ENCODE measurements at regions not wholly inside any gene's neighbourhood (a gene's known extent, or its start where the extent isn't known, plus 50 kb on each side); places are given as distances from the start of the nearest gene placed in this dataset.

- H3K9me3 ChIP-seq: no peaks in the 10 kb centered on the region
- intact Hi-C loops (cut with DNase I, micrococcal nuclease): no loop called here
- H3K4me3 ChIP-seq: no peak overlapping the region
- no peak for TF ChIP-seq CTCF (IDR thresholded peaks at IDR 0.05)
- no peaks in the 10 kb centered on the region for H3K4me1 ChIP-seq (ENCODE audit: low read depth)
- ATAC-seq (no peak), DNase-seq (no peak)
- no peaks in the 10 kb centered on the region for H3K36me3 ChIP-seq (ENCODE audit: low read depth)
Measured at GRCh38 chr22:26885441-26886261, 228.3 kb downstream of the MIAT start.

- intact Hi-C loops (cut with DNase I, micrococcal nuclease): no loop called here
- ATAC-seq: no peak
Measured at GRCh38 chr22:26887456-26887855, 230.1 kb downstream of the MIAT start.

GRCh38 chr22:26887916-26888315, 230.5 kb downstream of the MIAT start:
- Histone ChIP-seq H3K4me3 (no peak overlapping the region), H3K4me1 (ENCODE audit: low read depth) (no peaks in the 10 kb centered on the region), H3K9me3 (no peaks in the 10 kb centered on the region), H3K36me3 (ENCODE audit: low read depth) (no peaks in the 10 kb centered on the region)
- intact Hi-C loops (cut with DNase I, micrococcal nuclease): no loop called here
- DNase-seq (no peak), ATAC-seq (no peak)
- no peak for TF ChIP-seq CTCF (IDR thresholded peaks at IDR 0.05)

More at GRCh38 chr22:26887456-26887855, 230.1 kb downstream of the MIAT start:
- no peaks in the 10 kb centered on the region for H3K36me3 ChIP-seq (ENCODE audit: low read depth)
- no peak for DNase-seq
- TF ChIP-seq CTCF (IDR thresholded peaks at IDR 0.05): no peak
- no peaks in the 10 kb centered on the region for H3K4me1 ChIP-seq (ENCODE audit: low read depth)
- no peak overlapping the region for H3K4me3 ChIP-seq
- no peaks in the 10 kb centered on the region for H3K9me3 ChIP-seq

- no peak for DNase-seq
- H3K4me3 ChIP-seq: no peak overlapping the region
- TF ChIP-seq CTCF (IDR thresholded peaks at IDR 0.05): no peak
- no peaks in the 10 kb centered on the region for H3K9me3 ChIP-seq
- intact Hi-C loops (cut with DNase I, micrococcal nuclease): no loop called here
- no peaks in the 10 kb centered on the region for H3K36me3 ChIP-seq (ENCODE audit: low read depth)
- H3K4me1 ChIP-seq (ENCODE audit: low read depth): no peaks in the 10 kb centered on the region
- ATAC-seq: no peak
Measured at GRCh38 chr22:26888887-26889286, 231.5 kb downstream of the MIAT start.

GRCh38 chr22:26889802-26890201, 232.4 kb downstream of the MIAT start:
- no peak overlapping the region for H3K4me3 ChIP-seq
- no peak for TF ChIP-seq CTCF (IDR thresholded peaks at IDR 0.05)
- intact Hi-C loops (cut with DNase I, micrococcal nuclease): no loop called here
- DNase-seq (no peak), ATAC-seq (no peak)
- no peaks in the 10 kb centered on the region for H3K36me3 ChIP-seq (ENCODE audit: low read depth)
- no peaks in the 10 kb centered on the region for H3K4me1 ChIP-seq (ENCODE audit: low read depth)
- H3K9me3 ChIP-seq: no peaks in the 10 kb centered on the region
